ENCODE measurements at regions not wholly inside any gene's neighbourhood (a gene's known extent, or its start where the extent isn't known, plus 50 kb on each side); places are given as distances from the start of the nearest gene placed in this dataset.
"Not testable (repeated sequence)": the region's sequence is repeated elsewhere in the genome, so short reads cannot be mapped to it uniquely, and the experiment has no call there.

- no peak for TF ChIP-seq CTCF (IDR thresholded peaks at IDR 0.05; ENCODE audit: low read depth, low read length)
- no peak for DNase-seq (ENCODE audit: low read depth, low spot score)
- no peak overlapping the region for H3K4me3 ChIP-seq (ENCODE audit: low read depth, low read length)
- in situ Hi-C loops (cut with HindIII; ENCODE audit: low sequenced_read_pairs), result no loop called here
These were observed 164.7 kb downstream of the SQOR start for GRCh38 chr15:45799508-45799907.

GRCh38 chr15:45801543-45801942 lies 166.7 kb downstream of the SQOR start:
- TF ChIP-seq CTCF (IDR thresholded peaks at IDR 0.05; ENCODE audit: low read depth, low read length), result no peak
- in situ Hi-C loops (cut with HindIII; ENCODE audit: low sequenced_read_pairs), result no loop called here
- H3K4me3 ChIP-seq (ENCODE audit: low read depth, low read length), result no peak overlapping the region
- DNase-seq (ENCODE audit: low read depth, low spot score), result no peak

- no peak for TF ChIP-seq CTCF (IDR thresholded peaks at IDR 0.05; ENCODE audit: low read depth, low read length)
- H3K4me3 ChIP-seq (ENCODE audit: low read depth, low read length), result no peak overlapping the region
- in situ Hi-C loops (cut with HindIII; ENCODE audit: low sequenced_read_pairs), result no loop called here
- no peak for DNase-seq (ENCODE audit: low read depth, low spot score)
These were observed 167.3 kb downstream of the SQOR start for GRCh38 chr15:45802140-45802539.

- no peak for DNase-seq (ENCODE audit: low read depth, low spot score)
- H3K4me3 ChIP-seq (ENCODE audit: low read depth, low read length), result no peak overlapping the region
- TF ChIP-seq CTCF (IDR thresholded peaks at IDR 0.05; ENCODE audit: low read depth, low read length), result no peak
- in situ Hi-C loops (cut with HindIII; ENCODE audit: low sequenced_read_pairs), result no loop called here
These were observed 169.2 kb downstream of the SQOR start for GRCh38 chr15:45804028-45804427.

GRCh38 chr15:45810201-45810600 lies 175.4 kb downstream of the SQOR start:
- TF ChIP-seq CTCF (IDR thresholded peaks at IDR 0.05; ENCODE audit: low read depth, low read length), result no peak
- H3K4me3 ChIP-seq (ENCODE audit: low read depth, low read length), result no peak overlapping the region
- no peak for DNase-seq (ENCODE audit: low read depth, low spot score)
- in situ Hi-C loops (cut with HindIII; ENCODE audit: low sequenced_read_pairs), result no loop called here

GRCh38 chr15:45812200-45812599 lies 177.4 kb downstream of the SQOR start:
- in situ Hi-C loops (cut with HindIII; ENCODE audit: low sequenced_read_pairs), result no loop called here
- no peak for DNase-seq (ENCODE audit: low read depth, low spot score)
- no peak overlapping the region for H3K4me3 ChIP-seq (ENCODE audit: low read depth, low read length)
- TF ChIP-seq CTCF (IDR thresholded peaks at IDR 0.05; ENCODE audit: low read depth, low read length), result no peak

GRCh38 chr15:45817578-45817977 lies 182.7 kb downstream of the SQOR start:
- DNase-seq (ENCODE audit: low read depth, low spot score); H3K4me3 ChIP-seq (ENCODE audit: low read depth, low read length); in situ Hi-C loops (cut with HindIII; ENCODE audit: low sequenced_read_pairs): not testable (repeated sequence)
